Inflammatory macrophage treated with lipopolysaccharide for 4 hours (primary cell): ENCODE measurements at regions not wholly inside any gene's neighbourhood (a gene's known extent, or its start where the extent isn't known, plus 50 kb on each side); places are given as distances from the start of the nearest gene placed in this dataset.

ENCODE experiments used
- DNase-seq: peaks from one replicate; pipeline ENCODE4 v3.0.0-alpha.2; 2020

- no peak for DNase-seq
Observed at GRCh38 chr3:194982472-194982871, 288.5 kb downstream of the XXYLT1 start.

GRCh38 chr3:194983121-194983520, 287.8 kb downstream of the XXYLT1 start:
- DNase-seq = no peak

GRCh38 chr3:194983620-194984019, 287.3 kb downstream of the XXYLT1 start:
- DNase-seq = no peak

GRCh38 chr3:194984066-194984465, 286.9 kb downstream of the XXYLT1 start:
- DNase-seq = no peak

- DNase-seq = no peak
Observed at GRCh38 chr3:194984622-194985021, 286.3 kb downstream of the XXYLT1 start.

GRCh38 chr3:194985031-194985578, 285.9 kb downstream of the XXYLT1 start:
- DNase-seq = peak; percentile 54

GRCh38 chr3:194986208-194987043, 284.5 kb downstream of the XXYLT1 start:
- peak; percentile 53 for DNase-seq

GRCh38 chr3:194987571-194988494, 283.1 kb downstream of the XXYLT1 start:
- DNase-seq = no peak

GRCh38 chr3:194988495-194989165, 282.3 kb downstream of the XXYLT1 start:
- DNase-seq = no peak

GRCh38 chr3:194989241-194989640, 281.7 kb downstream of the XXYLT1 start:
- peak; percentile 39 for DNase-seq

GRCh38 chr3:194990454-194991337, 280.3 kb downstream of the XXYLT1 start:
- no peak for DNase-seq

GRCh38 chr3:194991338-194991654, 279.7 kb downstream of the XXYLT1 start:
- DNase-seq = no peak

GRCh38 chr3:194993896-194994295, 277.1 kb downstream of the XXYLT1 start:
- DNase-seq = no peak

GRCh38 chr3:194994551-194994981, 276.4 kb downstream of the XXYLT1 start:
- DNase-seq = no peak

GRCh38 chr3:194995334-194995733, 275.6 kb downstream of the XXYLT1 start:
- no peak for DNase-seq

- DNase-seq = no peak
Observed at GRCh38 chr3:194995922-194996321, 275.0 kb downstream of the XXYLT1 start.

GRCh38 chr3:194996746-194997145, 274.2 kb downstream of the XXYLT1 start:
- DNase-seq = no peak

- no peak for DNase-seq
Observed at GRCh38 chr3:194998417-194998816, 272.5 kb downstream of the XXYLT1 start.

GRCh38 chr3:194998948-194999347, 272.0 kb downstream of the XXYLT1 start:
- DNase-seq = no peak

GRCh38 chr3:194999491-194999890, 271.5 kb downstream of the XXYLT1 start:
- no peak for DNase-seq

- DNase-seq = no peak
Observed at GRCh38 chr3:195001261-195001660, 269.7 kb downstream of the XXYLT1 start.
